Right atrium auricular region (tissue), 2 donors: ENCODE measurements at regions not wholly inside any gene's neighbourhood (a gene's known extent, or its start where the extent isn't known, plus 50 kb on each side); places are given as distances from the start of the nearest gene placed in this dataset.

Experiments used
- DNase-seq: peaks from one replicate; pipeline ENCODE4 v3.0.0-alpha.2; 2019; ENCODE audit warnings: low spot score
- H3K27ac ChIP-seq, 2 donors: fragments of 200-600 bp; sonication (generic); 1 replicate in 1 of 2; 2 replicates in 1 of 2; pipeline ENCODE4 v1.5.1; 2016 to 2019
- H3K27me3 ChIP-seq, 2 donors: fragments of 200-600 bp; sonication (generic); one replicate each; pipeline versions ENCODE4 v1.5.1 to v1.6.0; 2017 to 2019
- H3K36me3 ChIP-seq: fragments of 200-600 bp; sonication (generic); one replicate; pipeline ENCODE4 v1.5.1; 2016
- H3K4me1 ChIP-seq, 2 donors: fragments of 200-600 bp; sonication (generic); one replicate each; pipeline versions ENCODE4 v1.5.1 to v1.6.0; 2017 to 2019
- H3K4me3 ChIP-seq, 2 donors: fragments of 200-600 bp; sonication (generic); 1 replicate in 1 of 2; 2 replicates in 1 of 2; pipeline ENCODE4 v1.5.1; 2017 to 2019; ENCODE audit warnings: mild to moderate bottlenecking in 1 of 2, moderate library complexity in 1 of 2
- H3K9me3 ChIP-seq, 2 donors: fragments of 200-600 bp; sonication (generic); one replicate each; pipeline ENCODE4 v1.5.1; 2019
- CTCF ChIP-seq, 2 donors: fragments of 200-600 bp; sonication (generic); IDR thresholded peaks; one replicate each; pipeline ENCODE4 v1.5.1; 2019; ENCODE audit warnings: antibody characterized with exemption in 2 of 2

GRCh38 chr15:61681676-61682075, 378.6 kb downstream of the VPS13C start:
- Histone ChIP-seq H3K4me1 (no peaks in the 10 kb centered on the region), H3K27me3 (no peaks in the 10 kb centered on the region), H3K9me3 (no peaks in the 10 kb centered on the region), H3K36me3 (no peaks in the 10 kb centered on the region), H3K4me3 (no peak overlapping the region), H3K27ac (no peak overlapping the region)
- no peak for DNase-seq
- TF ChIP-seq CTCF (IDR thresholded peaks at IDR 0.05) = no peak

GRCh38 chr15:61681038-61681418, 379.2 kb downstream of the VPS13C start:
- no peak for TF ChIP-seq CTCF (IDR thresholded peaks at IDR 0.05)
- Histone ChIP-seq H3K36me3 (no peaks in the 10 kb centered on the region), H3K27me3 (no peaks in the 10 kb centered on the region), H3K4me3 (no peak overlapping the region), H3K4me1 (no peaks in the 10 kb centered on the region), H3K9me3 (no peaks in the 10 kb centered on the region), H3K27ac (no peak overlapping the region)
- no peak for DNase-seq

GRCh38 chr15:61680260-61681037, 379.8 kb downstream of the VPS13C start:
- no peak for DNase-seq
- Histone ChIP-seq H3K4me1 (no peaks in the 10 kb centered on the region), H3K27me3 (no peaks in the 10 kb centered on the region), H3K9me3 (no peaks in the 10 kb centered on the region), H3K36me3 (no peaks in the 10 kb centered on the region), H3K4me3 (no peak overlapping the region), H3K27ac (no peak overlapping the region)
- no peak for TF ChIP-seq CTCF (IDR thresholded peaks at IDR 0.05)

- Histone ChIP-seq H3K4me1 (no peaks in the 10 kb centered on the region), H3K36me3 (no peaks in the 10 kb centered on the region), H3K27me3 (no peaks in the 10 kb centered on the region), H3K27ac (no peak overlapping the region), H3K4me3 (no peak overlapping the region), H3K9me3 (no peaks in the 10 kb centered on the region)
- no peak for DNase-seq
- TF ChIP-seq CTCF (IDR thresholded peaks at IDR 0.05) = no peak
Measured at GRCh38 chr15:61671736-61672135, 388.5 kb downstream of the VPS13C start.

GRCh38 chr15:61668444-61668843, 391.8 kb downstream of the VPS13C start:
- H3K36me3 ChIP-seq = no peaks in the 10 kb centered on the region
- H3K4me3 ChIP-seq = no peak overlapping the region
- no peaks in the 10 kb centered on the region for H3K9me3 ChIP-seq
- no peak for DNase-seq
- no peaks in the 10 kb centered on the region for H3K4me1 ChIP-seq
- no peaks in the 10 kb centered on the region for H3K27me3 ChIP-seq
- no peak overlapping the region for H3K27ac ChIP-seq
- no peak for TF ChIP-seq CTCF (IDR thresholded peaks at IDR 0.05)

- H3K4me3 ChIP-seq = no peak overlapping the region
- peak overlapping the region; percentile 40 to 42 for H3K27ac ChIP-seq
- H3K9me3 ChIP-seq = peaks cover 0 to 5% of the 10 kb centered on the region in 2 donors
- H3K36me3 ChIP-seq = no peaks in the 10 kb centered on the region
- DNase-seq = no peak
- H3K27me3 ChIP-seq = no peaks in the 10 kb centered on the region
- peaks cover 0 to 7% of the 10 kb centered on the region in 2 donors for H3K4me1 ChIP-seq
- TF ChIP-seq CTCF (IDR thresholded peaks at IDR 0.05) = no peak
Measured at GRCh38 chr15:61661791-61662190, 398.5 kb downstream of the VPS13C start.
